Activated CD8-positive, alpha-beta memory T cell treated with anti-CD3 and anti-CD28 coated beads for 4 hours (primary cell): ENCODE measurements at regions not wholly inside any gene's neighbourhood (a gene's known extent, or its start where the extent isn't known, plus 50 kb on each side); places are given as distances from the start of the nearest gene placed in this dataset.
"Not testable (repeated sequence)": the region's sequence is repeated elsewhere in the genome, so short reads cannot be mapped to it uniquely, and the experiment has no call there.

ENCODE experiments used
- DNase-seq, 2 donors: peaks; one replicate each; pipeline ENCODE4 v3.0.0-alpha.2; 2020; ENCODE audit warnings: low read depth in 2 of 2

DNA sequence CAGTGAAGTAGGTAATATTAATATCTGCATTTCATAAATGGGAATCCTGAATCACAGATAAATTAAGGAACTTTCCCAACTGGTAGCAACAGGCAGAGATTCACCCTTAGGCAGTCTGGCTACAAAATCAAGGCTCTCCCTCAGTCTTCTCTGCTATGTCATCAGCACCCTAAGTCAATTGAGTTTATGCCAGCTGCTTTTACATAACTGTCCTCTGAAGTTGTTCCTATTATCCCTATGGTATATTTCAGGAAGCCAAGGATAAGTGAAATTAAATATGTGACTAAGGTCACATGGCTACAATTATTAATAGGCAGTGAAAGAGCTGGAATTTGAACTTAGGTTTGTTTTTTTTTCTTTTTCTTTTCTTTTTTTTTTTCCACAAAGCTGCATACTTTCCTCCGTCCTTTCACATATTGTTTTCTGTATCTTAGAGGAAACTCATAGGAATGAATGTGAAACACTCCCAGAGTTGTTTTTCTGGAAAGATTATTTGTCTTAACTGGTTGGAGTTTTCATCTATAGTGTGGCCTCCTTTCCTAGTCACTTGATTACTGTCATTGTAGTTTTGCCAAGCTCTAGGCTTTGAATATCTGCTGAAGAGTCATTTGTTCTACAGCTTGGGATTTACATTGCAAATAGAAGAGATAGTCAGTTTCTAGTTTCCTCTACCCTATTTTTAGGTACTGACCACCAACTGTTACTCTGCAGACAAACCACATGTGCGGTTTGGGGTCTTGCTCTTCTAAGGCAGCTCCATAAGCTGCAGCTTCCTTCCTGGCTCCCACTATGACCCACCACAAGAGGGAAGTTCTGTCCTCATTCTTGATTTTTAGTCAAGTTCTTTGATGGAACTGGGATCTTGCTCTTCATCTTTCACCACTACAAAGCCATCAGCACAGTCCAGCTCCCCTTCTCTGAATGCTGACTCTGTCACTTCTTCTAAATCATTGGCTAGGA is 338.0 kb upstream of the KIAA1217 start:
- no peak for DNase-seq

DNA sequence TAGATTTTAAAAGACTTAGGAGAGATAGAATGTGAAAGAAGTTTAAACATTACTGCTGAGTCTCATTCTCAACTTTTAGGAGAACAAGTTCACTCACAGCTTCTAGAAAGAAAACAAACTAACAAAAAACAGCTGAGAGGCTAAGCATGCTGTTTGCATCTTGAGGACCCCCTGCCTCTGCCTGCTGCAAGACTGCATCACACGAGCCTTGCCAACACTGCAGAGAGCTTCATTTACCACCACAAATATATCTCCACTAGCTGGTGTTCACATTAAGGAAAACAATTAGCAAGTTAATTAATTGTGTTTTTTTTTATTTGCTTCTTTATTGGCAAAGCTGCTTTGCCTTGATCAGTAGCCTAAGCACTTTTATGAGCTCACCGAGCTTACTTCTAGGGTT is 336.6 kb upstream of the KIAA1217 start:
- DNase-seq, result no peak

DNA sequence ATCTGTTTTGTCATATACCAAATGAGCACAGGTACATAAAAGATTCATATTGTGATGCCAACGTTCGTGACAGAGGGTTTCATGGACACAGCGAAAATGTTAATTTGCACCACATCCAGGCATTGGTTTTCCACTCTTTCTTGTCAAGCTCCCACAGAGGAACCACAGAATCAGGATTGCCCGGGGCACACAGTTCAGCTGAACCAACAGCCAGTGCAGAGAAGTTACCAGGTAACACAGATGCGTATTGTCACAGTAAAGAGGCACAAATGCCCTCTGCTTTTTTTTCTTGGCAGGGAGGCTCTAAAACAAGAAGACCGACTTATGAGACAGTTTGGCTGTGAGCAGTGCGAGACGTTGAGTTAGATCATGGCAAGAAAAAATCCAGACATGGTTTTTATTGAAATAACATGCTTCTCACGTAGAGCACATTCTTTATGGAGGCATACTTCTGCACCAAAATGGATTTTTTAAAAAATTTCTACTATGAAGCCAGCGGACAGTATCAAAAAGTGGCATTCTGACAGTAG is 331.1 kb upstream of the KIAA1217 start:
- no peak for DNase-seq

DNA sequence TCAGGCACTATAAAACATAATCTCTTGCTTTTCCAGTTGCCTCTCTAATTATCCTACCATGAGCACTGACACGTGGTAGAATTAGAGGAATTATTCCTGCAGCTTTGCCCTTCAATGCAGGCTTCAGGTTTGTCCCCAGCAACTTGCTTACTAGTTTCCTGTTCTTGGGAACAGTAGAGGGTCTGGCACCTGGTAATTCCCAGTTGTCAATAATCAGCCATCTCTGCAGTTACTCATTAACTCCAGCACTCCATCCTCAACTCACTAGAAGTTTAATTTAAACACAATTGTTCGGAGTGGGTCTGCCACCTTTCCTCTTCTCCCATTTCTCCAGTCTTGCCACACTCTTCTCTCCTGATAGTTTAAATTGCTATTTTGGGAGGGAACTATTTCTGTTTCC is 324.3 kb upstream of the KIAA1217 start:
- no peak for DNase-seq

DNA sequence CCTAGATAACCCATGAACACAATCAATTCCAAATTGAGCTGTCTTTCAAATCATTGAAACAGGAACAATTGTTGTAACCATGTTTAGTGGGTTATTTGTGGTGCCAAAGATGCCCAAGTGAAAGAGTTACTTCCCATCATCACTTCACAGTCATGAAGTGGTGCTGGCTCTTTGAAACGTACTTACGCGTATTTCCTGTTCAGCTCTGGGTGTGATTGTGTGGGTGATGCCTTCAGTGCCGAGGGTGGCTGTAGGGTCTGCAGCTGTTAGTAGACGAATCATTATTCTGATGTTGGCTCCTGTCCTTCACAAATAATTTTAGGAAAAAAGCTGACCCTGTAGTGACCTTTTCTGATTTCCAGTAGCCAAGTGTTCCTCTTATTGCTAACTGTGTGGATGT is 323.1 kb upstream of the KIAA1217 start:
- no peak for DNase-seq

DNA sequence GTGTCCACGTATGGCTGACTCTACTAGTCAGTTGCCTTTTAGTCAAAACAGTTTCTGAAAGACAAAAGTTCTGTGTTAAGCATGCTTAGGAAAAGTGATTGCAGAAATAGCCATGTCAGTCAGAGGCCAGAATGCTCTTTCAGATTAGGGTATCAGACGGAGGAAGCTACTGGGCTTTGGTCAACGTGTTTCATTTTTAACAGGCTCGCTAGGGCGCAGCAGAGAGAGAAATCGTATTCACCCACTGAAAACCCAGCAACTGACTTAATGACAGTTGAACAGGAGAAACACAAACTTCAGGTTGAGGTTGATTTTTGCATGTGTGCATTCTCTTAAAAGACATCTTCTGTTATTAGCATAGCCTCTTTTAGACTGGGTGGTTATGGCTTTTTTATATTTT is 322.6 kb upstream of the KIAA1217 start:
- DNase-seq, result no peak

DNA sequence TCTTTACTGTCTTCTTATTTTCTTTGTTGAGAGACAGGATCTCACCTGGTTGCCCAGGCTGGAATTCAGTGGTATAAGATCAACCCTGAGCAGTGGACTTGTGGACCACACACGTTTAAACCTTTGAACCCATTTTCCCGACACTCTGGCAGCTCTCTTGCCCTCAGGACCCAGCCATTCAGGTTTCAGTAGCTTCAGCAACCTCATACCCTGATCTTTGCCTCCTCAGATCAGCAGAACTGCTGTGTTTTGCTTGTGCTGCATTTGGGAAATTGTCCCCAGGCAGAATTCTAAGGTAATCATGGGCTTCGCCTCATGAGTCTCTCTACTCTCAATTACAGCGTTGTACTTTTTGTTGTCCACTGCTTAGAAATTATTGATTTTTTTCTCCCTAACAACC is 317.6 kb upstream of the KIAA1217 start:
- DNase-seq, result no peak

DNA sequence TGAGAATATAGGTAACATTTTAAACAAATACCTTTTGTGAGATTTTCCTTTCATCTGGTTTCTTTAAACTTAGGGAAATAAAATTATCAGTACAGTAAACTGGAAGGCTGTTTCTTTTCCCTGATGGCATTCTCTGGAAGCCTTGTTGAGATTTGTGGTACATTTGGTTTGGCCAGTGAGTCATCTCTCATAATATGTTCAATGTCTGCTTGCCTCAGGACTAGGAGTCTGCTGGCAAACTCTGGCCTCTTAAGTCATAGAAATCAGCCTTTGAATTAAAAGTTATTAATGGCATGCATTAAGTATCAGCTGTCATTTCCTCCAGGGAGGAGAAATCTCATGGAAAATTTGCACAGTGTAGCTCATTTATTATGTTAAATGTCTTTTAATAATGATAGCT is 316.6 kb upstream of the KIAA1217 start:
- no peak for DNase-seq

DNA sequence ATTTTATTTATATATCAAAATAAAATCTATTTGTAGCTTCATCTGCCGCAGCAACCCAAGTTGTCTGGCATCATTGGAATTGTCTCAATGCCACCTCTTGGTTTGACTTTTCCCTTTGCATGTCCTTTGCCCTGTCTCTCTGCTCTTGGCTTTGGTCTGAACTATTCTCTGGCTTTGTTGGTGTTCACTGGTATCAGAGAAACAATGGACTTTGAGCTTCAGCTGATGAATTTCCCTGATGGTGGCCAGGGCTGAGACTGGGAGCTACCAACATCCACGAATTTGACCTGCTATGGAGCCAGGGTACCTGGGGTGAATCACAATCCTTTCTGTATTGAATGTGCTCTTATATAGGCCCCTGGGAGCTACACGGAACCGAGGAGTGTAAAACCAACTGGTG is 311.7 kb upstream of the KIAA1217 start:
- DNase-seq, result no peak

DNA sequence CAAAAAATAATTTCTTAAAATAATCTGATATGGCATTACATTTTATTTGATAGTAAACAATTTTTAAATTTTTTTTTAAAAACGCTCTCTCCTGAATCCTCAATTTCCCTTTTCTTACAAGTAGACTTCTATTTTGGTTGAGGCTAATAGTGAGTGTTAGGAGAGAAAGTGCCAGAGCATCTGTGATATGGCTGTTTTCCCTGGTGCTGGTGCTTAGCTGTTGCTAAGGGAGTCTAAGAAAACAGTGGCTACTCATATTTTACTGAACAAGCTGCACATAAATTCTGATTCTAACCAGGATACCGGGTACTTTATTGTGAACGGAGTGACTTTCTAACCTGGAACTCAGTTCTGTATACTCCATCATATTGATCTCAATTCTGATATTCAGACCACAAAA is 311.1 kb upstream of the KIAA1217 start:
- DNase-seq, result no peak

DNA sequence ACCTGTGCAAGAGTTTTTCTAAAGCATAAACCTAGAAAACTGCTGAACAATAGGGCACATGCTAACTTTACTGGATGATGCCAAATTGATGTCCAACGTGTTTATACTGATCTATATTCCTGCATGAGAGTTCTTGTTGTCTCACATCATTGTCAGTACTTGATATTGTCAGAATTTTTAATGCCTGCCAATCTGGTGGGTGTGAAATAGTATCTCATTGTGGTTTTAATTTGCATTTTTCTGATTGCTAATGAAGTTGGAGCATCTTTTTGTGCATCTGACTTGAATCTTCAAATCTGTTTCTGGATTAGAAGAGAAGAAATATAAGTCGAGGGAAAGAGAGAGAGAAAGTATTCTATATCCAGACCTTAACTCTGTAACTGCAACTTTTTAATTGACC is 309.8 kb upstream of the KIAA1217 start:
- DNase-seq, result no peak

DNA sequence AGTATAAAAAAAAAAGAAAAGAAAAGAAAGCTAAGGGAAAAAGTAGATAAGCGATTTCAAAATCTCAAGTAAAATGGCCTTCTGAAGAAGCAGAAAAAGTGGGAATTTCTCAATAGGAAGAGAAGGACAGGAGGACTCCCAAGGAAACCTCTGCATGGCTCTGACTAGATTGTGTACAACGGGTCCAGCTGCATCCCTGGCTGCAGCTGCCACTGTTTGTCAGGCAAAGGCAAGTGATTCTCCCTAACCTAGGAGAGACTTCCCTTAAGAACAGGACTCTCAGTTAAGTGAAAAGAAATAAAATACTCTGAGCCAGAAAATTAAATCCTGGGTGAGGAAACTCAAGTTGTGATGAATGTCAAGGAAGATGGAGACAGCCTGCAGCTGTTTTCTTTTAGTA is 298.6 kb upstream of the KIAA1217 start:
- DNase-seq, result no peak

DNA sequence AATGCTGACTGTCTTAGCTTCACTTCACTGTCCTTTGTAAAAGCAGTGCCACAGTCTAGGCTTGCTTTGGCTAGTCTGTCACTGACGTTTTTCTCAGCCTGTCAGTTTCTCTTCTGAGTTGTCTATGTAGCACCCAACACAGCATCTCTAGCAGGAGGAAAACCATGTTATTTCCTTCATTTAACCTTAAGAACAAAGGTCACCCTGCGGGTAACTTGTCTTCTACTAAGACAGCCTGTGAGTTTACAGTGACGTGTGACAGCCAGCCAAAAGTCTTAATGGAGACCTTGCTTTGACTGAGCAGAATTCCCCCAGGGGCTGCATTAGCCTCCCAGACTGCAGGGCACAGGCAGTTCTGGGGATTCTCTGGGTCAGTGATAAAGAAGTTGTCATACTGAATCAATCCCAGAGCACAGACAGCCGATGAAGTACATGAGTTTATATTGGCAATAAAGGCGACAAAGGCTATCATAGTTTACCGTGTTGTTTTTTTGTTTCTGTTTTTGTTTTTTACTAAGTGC is 296.0 kb upstream of the KIAA1217 start:
- no peak for DNase-seq

DNA sequence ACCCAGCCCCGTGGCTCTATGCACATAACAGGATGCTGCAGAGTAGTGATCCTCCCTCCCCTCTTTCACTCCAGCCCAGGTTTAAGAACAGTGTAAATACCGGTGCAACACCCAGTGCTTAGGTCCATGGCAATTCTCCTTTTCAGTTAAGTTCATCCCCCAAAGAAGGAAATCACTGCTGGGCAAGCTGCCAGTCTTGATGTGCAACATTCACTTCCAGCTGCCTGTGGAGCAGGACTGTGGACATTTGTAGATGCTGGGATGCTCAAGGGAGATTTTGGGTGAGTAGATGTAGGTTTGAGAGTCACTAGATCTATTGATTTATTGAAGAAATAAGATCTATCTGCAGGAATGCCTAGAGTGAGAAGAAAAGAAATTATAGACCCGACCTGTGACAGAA is 294.3 kb upstream of the KIAA1217 start:
- DNase-seq, result no peak

DNA sequence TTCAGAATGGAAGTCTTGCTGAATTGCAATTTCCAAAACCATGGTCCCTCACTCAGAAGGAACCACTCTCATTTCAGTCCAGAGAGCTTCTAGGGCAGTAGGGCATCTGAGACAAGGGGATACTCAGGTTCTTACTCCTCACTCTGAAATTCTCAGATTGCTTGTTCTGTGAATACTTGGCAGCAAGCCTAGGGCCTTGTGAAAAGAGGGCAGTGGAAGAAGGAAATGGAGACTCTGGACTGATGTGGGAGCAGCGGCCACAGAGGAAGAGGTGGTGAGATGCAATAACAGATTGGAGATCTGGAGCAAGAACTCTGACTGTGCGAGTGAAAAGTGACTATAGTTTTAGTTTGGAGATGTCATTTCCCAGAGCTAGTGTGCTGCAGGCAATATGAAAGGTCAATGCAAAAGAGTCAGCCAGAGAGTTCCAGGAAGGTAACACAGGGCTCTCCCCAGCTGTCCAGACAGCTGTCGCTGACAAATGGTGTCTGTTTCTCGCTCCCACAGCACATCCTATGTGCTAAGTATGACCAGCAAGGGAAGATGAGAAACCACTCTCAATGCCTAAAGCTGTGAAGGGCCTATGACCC is 291.6 kb upstream of the KIAA1217 start:
- no peak for DNase-seq

DNA sequence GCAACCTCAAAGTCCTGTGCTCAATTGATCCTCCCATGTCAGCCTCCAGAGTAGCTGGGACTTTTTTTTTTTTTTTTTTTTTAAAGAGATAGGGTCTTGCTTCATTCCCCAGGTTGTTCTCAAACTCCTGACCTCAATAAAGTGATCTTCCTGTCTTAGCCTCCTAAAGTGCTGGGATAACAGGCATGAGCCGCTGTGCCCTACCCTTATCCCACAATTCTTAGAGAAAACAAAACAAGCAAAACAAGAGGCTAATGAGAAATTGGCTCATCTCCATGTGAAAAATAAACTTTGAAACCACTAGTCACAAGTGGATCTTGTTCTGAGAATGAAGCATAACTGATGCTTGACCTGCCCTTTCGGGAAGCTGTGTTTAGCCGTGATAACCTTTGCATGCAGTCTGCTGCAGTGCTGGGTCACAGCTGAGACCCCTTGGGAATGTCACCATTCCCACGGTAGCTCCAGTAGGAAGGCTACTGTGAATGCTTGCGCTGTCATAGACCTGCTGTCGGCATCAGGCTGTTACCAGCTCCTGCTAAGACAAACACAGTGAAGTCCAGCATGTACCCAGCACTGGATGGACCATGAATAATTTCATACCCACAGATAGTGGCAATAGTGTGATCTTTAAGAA is 290.7 kb upstream of the KIAA1217 start:
- DNase-seq, result no peak

DNA sequence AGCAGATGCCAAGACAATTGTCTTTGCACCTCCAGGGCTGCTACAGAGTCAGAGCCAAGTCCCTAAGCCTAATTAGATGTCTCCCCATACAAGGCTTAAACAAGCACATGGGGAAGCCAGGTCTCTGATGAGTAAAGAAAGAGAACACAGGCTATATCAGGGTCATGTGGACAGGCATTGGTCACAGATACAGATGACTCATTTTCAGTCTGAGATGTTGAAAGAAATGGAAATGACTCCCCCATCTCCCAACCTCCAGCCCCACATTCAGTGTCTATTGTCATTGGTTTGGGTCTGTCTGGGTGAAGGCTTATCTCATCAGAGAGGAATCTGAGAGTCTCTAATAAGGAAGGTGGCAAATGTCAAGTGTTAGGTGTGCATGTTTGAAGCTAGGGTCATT is 290.1 kb upstream of the KIAA1217 start:
- no peak for DNase-seq

DNA sequence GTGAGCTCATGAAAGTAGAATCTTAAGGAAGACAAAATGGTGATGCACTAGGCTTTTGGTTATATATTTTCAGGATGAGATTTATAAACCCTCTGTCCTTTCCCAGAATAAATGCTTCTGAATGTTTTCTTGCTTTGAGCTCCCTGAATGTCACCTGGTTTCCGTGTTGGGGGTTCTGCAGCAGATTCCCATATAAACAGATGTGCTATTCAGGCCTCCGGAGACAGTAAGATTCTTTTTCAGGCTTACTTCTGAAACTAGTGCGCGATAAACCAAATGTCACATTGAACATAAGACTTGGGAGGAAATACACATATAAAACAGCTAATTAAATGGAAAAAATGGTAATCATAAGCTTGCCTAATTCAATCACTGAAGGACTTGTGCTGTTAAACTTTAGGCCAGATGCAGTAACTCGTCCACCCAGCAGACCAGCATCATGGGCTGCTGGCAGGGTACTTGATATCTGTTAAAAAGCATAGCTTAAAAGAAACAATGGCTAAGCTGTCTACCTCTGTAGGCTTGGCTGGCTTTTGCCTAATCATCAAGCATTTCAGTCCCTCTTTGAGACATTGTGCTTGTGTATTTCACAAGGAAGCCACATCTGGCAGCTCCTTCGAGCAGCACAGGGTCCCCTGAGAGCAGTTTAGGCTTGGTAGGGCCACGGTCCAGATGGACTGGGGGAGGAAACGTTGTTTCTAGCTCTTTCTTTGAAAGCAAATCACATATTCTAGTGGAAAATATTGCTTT is 281.2 kb upstream of the KIAA1217 start:
- DNase-seq, result no peak

DNA sequence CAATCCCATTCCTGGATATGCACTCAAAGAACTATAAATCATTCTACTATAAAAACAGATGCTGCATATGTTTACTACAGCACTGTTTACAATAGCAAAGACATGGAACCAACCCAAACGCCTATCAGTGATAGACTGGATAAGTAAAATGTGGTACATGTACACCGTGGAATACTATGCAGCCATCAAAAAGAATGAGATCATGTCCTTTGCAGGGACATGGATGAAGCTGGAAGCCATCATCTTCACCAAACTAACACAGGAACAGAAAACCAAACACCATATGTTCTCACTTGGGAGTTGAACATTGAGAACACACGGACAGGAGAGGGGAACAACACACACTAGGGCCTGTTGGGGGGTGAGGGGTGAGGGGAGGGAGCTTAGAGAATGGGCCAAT is 274.9 kb upstream of the KIAA1217 start:
- DNase-seq, result not testable (repeated sequence)

DNA sequence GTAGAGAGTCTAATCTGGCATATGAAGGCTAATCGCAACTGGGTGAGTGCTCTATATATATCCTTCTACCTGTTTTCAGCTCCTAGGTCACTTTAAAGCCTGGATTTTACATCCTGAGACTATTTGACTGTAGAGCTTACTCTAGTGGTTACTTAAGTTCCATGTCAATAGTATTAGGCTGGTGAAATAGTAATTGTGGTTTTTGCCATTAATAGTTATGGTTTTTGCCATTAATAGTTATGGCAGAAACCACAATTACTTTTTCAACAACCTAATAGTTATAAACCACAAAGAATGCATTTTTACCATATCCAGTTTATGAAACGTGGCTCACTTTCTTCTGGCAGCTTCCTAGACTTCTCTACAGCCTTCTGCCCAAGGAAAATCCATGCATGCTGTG is 263.1 kb upstream of the KIAA1217 start:
- DNase-seq, result no peak

DNA sequence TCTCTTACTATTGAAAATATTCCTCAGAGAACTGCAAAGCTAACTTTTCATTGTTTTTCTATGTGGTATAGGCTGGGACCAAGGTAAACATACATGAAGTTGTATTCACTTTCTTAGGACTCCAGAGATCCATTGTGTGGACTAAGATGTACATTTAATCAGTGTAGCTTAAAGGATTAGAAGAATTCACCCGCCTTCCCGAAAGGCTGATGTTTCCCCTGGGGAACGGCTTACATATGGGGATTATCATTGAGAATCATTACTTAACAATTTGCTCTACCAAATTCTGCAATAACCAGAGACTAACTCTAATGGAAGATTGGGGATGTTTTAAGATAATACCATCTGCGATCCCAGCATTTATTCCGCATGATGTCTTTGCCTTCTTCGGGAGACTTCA is 257.1 kb upstream of the KIAA1217 start:
- DNase-seq, result no peak
